GM21515 (cell line): ENCODE measurements at regions not wholly inside any gene's neighbourhood (a gene's known extent, or its start where the extent isn't known, plus 50 kb on each side); places are given as distances from the start of the nearest gene placed in this dataset.
A peak's percentile ranks its signal among the peaks of the same experiment; 100 is the strongest.
"Not testable (repeated sequence)": the region's sequence is repeated elsewhere in the genome, so short reads cannot be mapped to it uniquely, and the experiment has no call there.

Experiments used
- ATAC-seq: cut with Tn5 transposase; IDR thresholded peaks from one replicate; pipeline ENCODE4 v1.9.1; 2021; ENCODE audit not compliant: unreplicated experiment

GRCh38 chr9:99621040-99621439, 200.6 kb upstream of the NR4A3 start:
- ATAC-seq, result no peak

- no peak for ATAC-seq
Measured at GRCh38 chr9:99622679-99623078, 199.0 kb upstream of the NR4A3 start.

GRCh38 chr9:99623780-99624364, 197.8 kb upstream of the NR4A3 start:
- no peak for ATAC-seq

GRCh38 chr9:99624499-99625233, 197.0 kb upstream of the NR4A3 start:
- ATAC-seq, result no peak

- ATAC-seq, result no peak
Measured at GRCh38 chr9:99626426-99626825, 195.3 kb upstream of the NR4A3 start.

GRCh38 chr9:99628285-99628684, 193.4 kb upstream of the NR4A3 start:
- ATAC-seq, result no peak

- ATAC-seq, result no peak
Measured at GRCh38 chr9:99628849-99629620, 192.7 kb upstream of the NR4A3 start.

GRCh38 chr9:99632349-99633038, 189.2 kb upstream of the NR4A3 start:
- no peak for ATAC-seq

- no peak for ATAC-seq
Measured at GRCh38 chr9:99633265-99633664, 188.4 kb upstream of the NR4A3 start.

- ATAC-seq, result no peak
Measured at GRCh38 chr9:99634186-99634585, 187.5 kb upstream of the NR4A3 start.

- no peak for ATAC-seq
Measured at GRCh38 chr9:99635032-99635431, 186.7 kb upstream of the NR4A3 start.

- no peak for ATAC-seq
Measured at GRCh38 chr9:99637641-99638040, 184.0 kb upstream of the NR4A3 start.

GRCh38 chr9:99638971-99639370, 182.7 kb upstream of the NR4A3 start:
- ATAC-seq, result no peak

GRCh38 chr9:99647604-99648003, 174.1 kb upstream of the NR4A3 start:
- ATAC-seq, result no peak

GRCh38 chr9:99650187-99650874, 171.4 kb upstream of the NR4A3 start:
- no peak for ATAC-seq

- ATAC-seq, result peak; percentile 87
Measured at GRCh38 chr9:99660191-99660636, 161.5 kb upstream of the NR4A3 start.

GRCh38 chr9:99663297-99663696, 158.4 kb upstream of the NR4A3 start:
- ATAC-seq, result no peak

GRCh38 chr9:99663856-99664255, 157.8 kb upstream of the NR4A3 start:
- ATAC-seq, result no peak

- ATAC-seq, result no peak
Measured at GRCh38 chr9:99666571-99666970, 155.1 kb upstream of the NR4A3 start.

GRCh38 chr9:99670886-99671285, 150.8 kb upstream of the NR4A3 start:
- ATAC-seq, result not testable (repeated sequence)

- no peak for ATAC-seq
Measured at GRCh38 chr9:99677281-99677680, 144.4 kb upstream of the NR4A3 start.
